Lower lobe of right lung (tissue), 2 donors: ENCODE measurements at regions not wholly inside any gene's neighbourhood (a gene's known extent, or its start where the extent isn't known, plus 50 kb on each side); places are given as distances from the start of the nearest gene placed in this dataset.

ENCODE experiments used
- ATAC-seq, 2 donors: fragments of 200-7000 bp; cut with Tn5 transposase; one replicate each; pipeline ENCODE4 v1.9.1; 2020 to 2022; ENCODE audit warnings: mild to moderate bottlenecking in 2 of 2, moderate library complexity in 2 of 2
- DNase-seq: peaks from one replicate; pipeline ENCODE4 v3.0.0-alpha.2; 2020
- H3K27ac ChIP-seq: fragments of 200-600 bp; one replicate; pipeline ENCODE4 v1.8.0; 2022
- H3K27me3 ChIP-seq: fragments of 200-600 bp; one replicate; pipeline ENCODE4 v1.8.0; 2022; ENCODE audit warnings: low read depth
- H3K36me3 ChIP-seq: fragments of 200-600 bp; one replicate; pipeline ENCODE4 v1.8.0; 2022; ENCODE audit warnings: mild to moderate bottlenecking
- H3K4me1 ChIP-seq: fragments of 200-600 bp; one replicate; pipeline ENCODE4 v1.8.0; 2022
- H3K4me3 ChIP-seq: fragments of 200-600 bp; one replicate; pipeline ENCODE4 v1.8.0; 2022; ENCODE audit warnings: mild to moderate bottlenecking
- H3K9me3 ChIP-seq: fragments of 200-600 bp; one replicate; pipeline ENCODE4 v1.8.0; 2022
- CTCF ChIP-seq: fragments of 200-600 bp; IDR thresholded peaks from one replicate; pipeline ENCODE4 v1.8.0; 2022; ENCODE audit warnings: antibody characterized with exemption, mild to moderate bottlenecking
- intact Hi-C: fragments of 100-400 bp; cut with DNase I; formaldehyde crosslinking; loops from one replicate; pipeline ENCODE4 v1.11.0; 2022
- donor health status: DM: no; HTN: yes; CAD: no; lungs with severe emphysema.

- ATAC-seq (no peak), DNase-seq (no peak)
- no peaks in the 10 kb centered on the region for H3K36me3 ChIP-seq
- H3K4me3 ChIP-seq = no peak overlapping the region
- H3K27ac ChIP-seq = no peak overlapping the region
- peaks cover 5% of the 10 kb centered on the region for H3K27me3 ChIP-seq
- H3K9me3 ChIP-seq = no peaks in the 10 kb centered on the region
- intact Hi-C loops = no loop called here
- TF ChIP-seq CTCF = no peak
- H3K4me1 ChIP-seq = peaks cover 18% of the 10 kb centered on the region
Observed at GRCh38 chr12:131603106-131603938, 107.6 kb upstream of the SFSWAP start.

GRCh38 chr12:131603939-131604795 is 106.7 kb upstream of the SFSWAP start:
- intact Hi-C loops = no loop called here
- no peak overlapping the region for H3K27ac ChIP-seq
- H3K9me3 ChIP-seq = no peaks in the 10 kb centered on the region
- H3K27me3 ChIP-seq = peaks cover 5% of the 10 kb centered on the region
- DNase-seq = no peak
- no peaks in the 10 kb centered on the region for H3K36me3 ChIP-seq
- H3K4me3 ChIP-seq = no peak overlapping the region
- H3K4me1 ChIP-seq = peaks cover 18% of the 10 kb centered on the region
- ATAC-seq = no peak
- no peak for TF ChIP-seq CTCF

- intact Hi-C loops = no loop called here
- H3K27me3 ChIP-seq = peaks cover 5% of the 10 kb centered on the region
Observed at GRCh38 chr12:131604859-131605258, 106.0 kb upstream of the SFSWAP start.

GRCh38 chr12:131605304-131605829 is 105.5 kb upstream of the SFSWAP start:
- H3K4me1 ChIP-seq = peaks cover 18% of the 10 kb centered on the region
- no peak for TF ChIP-seq CTCF
- H3K27me3 ChIP-seq = peaks cover 5% of the 10 kb centered on the region
- intact Hi-C loops = no loop called here
- no peaks in the 10 kb centered on the region for H3K36me3 ChIP-seq
- no peaks in the 10 kb centered on the region for H3K9me3 ChIP-seq
- ATAC-seq (no peak), DNase-seq (no peak)
- H3K27ac ChIP-seq = no peak overlapping the region
- no peak overlapping the region for H3K4me3 ChIP-seq

More at GRCh38 chr12:131604859-131605258, 106.0 kb upstream of the SFSWAP start:
- peaks cover 18% of the 10 kb centered on the region for H3K4me1 ChIP-seq
- H3K36me3 ChIP-seq = no peaks in the 10 kb centered on the region
- no peak for TF ChIP-seq CTCF
- no peak for DNase-seq
- ATAC-seq = no peak
- no peak overlapping the region for H3K4me3 ChIP-seq
- H3K9me3 ChIP-seq = no peaks in the 10 kb centered on the region
- no peak overlapping the region for H3K27ac ChIP-seq

GRCh38 chr12:131606218-131606901 is 104.5 kb upstream of the SFSWAP start:
- intact Hi-C loops = no loop called here
- Histone ChIP-seq H3K27ac (no peak overlapping the region), H3K36me3 (no peaks in the 10 kb centered on the region), H3K9me3 (no peaks in the 10 kb centered on the region), H3K27me3 (peaks cover 5% of the 10 kb centered on the region), H3K4me1 (peaks cover 18% of the 10 kb centered on the region), H3K4me3 (no peak overlapping the region)
- DNase-seq (no peak), ATAC-seq (no peak)
- TF ChIP-seq CTCF = no peak
